Fibroblast of the aortic adventitia (primary cell): ENCODE measurements at regions not wholly inside any gene's neighbourhood (a gene's known extent, or its start where the extent isn't known, plus 50 kb on each side); places are given as distances from the start of the nearest gene placed in this dataset. TPM values are rescaled to one million over a fixed set of nuclear protein-coding genes. Genes with fewer than 3 reads are reported as not detected.
A peak's percentile ranks its signal among the peaks of the same experiment; 100 is the strongest.

Experiments
- DNase-seq: peaks from one replicate; pipeline ENCODE4 v3.0.0-alpha.2; 2010; ENCODE audit warnings: low read depth
- H3K4me3 ChIP-seq: 2 replicates; pipeline ENCODE4 v1.5.1; 2011; ENCODE audit warnings: low read depth, mild to moderate bottlenecking, control low read depth, low read length, moderate library complexity
- small RNA-seq: library from RNA; depleted of rRNA; stranded (forward); fragments of <200 nt; gene quantifications from one replicate; pipeline ENCODE3, GENCODE V24; 2012
- TF ChIP-seq, protein P1 (sequence below): IDR thresholded peaks from 2 replicates; pipeline ENCODE4 v1.5.1; 2011; ENCODE audit warnings: mild to moderate bottlenecking, low read length, control low read depth, inconsistent platforms; ENCODE audit not compliant: insufficient read depth

DNA sequence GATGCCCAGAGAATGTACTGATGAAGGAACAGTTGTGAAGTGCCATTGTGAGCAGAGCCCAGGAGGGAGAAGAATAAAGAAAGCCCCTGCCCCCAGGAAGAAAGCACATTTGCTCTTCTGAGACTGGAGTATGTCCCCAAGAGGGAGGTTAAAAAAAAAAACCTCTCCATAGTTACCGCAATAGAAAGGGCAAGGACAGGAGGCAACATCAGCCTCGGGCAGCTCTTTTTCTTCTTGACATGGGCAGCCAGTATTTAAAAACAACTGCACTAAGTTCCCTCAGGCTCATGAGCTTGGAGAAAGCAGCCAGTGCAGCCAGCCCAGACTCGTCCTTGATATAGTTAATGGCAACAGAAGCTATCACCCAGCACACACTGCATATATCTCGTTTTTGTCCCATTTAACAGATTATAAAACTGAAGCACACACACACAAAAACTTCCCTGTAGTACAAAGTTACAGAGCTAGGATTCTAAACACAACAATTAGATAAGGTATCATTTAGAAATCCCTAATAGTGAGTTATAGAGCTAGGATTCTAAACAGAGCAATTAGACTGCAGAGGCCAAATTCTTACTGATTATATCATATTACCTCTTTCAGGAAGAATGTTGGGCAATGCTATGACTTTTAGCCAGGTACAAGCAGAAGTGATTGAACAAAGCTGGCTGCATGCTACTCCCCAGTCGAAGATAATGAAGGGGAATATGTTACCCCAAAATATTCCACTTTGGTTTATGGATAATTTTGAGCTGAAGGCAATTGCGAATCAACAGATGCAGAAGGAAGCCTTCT is 823.5 kb downstream of the GRID1 start:
- H3K4me3 ChIP-seq = no peak overlapping the region
- TF ChIP-seq, protein P1, sequence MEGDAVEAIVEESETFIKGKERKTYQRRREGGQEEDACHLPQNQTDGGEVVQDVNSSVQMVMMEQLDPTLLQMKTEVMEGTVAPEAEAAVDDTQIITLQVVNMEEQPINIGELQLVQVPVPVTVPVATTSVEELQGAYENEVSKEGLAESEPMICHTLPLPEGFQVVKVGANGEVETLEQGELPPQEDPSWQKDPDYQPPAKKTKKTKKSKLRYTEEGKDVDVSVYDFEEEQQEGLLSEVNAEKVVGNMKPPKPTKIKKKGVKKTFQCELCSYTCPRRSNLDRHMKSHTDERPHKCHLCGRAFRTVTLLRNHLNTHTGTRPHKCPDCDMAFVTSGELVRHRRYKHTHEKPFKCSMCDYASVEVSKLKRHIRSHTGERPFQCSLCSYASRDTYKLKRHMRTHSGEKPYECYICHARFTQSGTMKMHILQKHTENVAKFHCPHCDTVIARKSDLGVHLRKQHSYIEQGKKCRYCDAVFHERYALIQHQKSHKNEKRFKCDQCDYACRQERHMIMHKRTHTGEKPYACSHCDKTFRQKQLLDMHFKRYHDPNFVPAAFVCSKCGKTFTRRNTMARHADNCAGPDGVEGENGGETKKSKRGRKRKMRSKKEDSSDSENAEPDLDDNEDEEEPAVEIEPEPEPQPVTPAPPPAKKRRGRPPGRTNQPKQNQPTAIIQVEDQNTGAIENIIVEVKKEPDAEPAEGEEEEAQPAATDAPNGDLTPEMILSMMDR = no peak
- DNase-seq = no peak

GRCh38 chr10:85544956-85545355 is 821.6 kb downstream of the GRID1 start:
- H3K4me3 ChIP-seq = no peak overlapping the region
- no peak for DNase-seq
- TF ChIP-seq, protein P1 = no peak

DNA sequence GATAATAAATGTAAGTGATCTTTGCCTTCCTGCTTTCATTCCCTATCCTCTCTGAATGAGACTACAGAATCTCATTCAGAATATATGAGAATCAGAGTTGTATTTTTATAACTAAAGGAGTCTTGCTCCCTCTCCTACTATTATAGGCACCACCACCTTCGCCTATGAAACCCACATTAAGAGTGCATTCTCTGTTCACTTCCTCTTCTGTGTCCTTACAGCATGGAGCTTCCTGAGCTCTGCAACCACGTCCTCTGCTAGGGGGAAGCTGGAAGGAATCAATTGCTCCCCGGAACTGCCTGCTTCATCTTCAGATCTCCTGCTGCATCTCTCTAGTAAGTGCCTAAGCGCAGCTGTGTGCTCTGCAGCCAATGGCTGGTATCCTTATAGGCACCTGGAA is 820.7 kb downstream of the GRID1 start:
- no peak overlapping the region for H3K4me3 ChIP-seq
- TF ChIP-seq, protein P1 = no peak
- DNase-seq = no peak

DNA sequence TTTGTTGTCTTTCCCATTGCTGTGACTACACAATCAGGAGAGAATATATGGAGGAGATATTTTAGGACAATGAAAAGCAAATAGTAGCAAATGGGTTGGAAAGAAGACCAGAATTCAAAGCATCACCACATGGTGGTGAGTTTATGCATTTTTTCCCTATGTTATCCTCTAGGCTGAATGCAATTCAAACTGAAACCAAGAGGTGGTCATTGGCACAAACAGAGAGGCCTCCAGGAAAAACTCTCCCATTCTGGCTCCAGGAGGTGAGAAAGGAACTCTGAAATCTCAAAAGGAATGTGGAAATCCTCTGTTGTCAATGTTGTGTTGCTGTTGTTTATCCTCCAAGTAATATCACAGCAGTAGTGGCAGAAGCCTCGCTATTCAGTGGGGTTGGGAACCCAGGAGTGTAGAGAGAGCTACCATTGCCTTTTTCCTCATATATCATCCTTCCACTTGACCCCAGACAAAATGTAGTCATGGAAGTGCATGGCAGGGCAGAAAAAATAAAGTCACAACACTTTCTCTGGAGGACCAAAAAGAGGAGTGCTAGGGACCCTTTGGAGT is 819.1 kb downstream of the GRID1 start:
- H3K4me3 ChIP-seq = no peak overlapping the region
- no peak for DNase-seq
- TF ChIP-seq, protein P1 = no peak

DNA sequence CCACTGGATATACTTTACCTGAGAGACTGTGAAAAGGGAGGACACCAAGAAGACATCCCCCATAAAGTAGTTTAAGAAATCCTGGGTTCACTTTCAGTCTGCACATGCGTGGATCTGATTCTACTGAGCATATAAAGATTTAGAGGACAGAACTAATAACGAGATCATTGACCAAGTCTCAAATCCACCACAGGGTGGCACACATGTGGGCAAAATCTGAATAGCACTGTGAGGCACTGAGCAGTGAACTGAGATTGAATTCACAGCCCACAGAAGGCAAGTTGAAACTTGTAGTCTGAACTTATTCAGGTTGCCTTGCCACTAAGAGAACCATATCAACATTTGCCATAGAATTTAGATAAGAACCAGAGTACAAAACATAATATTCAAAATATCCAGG is 818.6 kb downstream of the GRID1 start:
- peak; percentile 2 for DNase-seq
- no peak overlapping the region for H3K4me3 ChIP-seq
- TF ChIP-seq, protein P1 = no peak

Small RNA genes lying in the stretch of these regions (small RNA-seq; reads per million reads assigned to genes)
- not detected for gene RNU6-325P
